Right renal cortex interstitium (tissue), 3 donors: ENCODE measurements at regions not wholly inside any gene's neighbourhood (a gene's known extent, or its start where the extent isn't known, plus 50 kb on each side); places are given as distances from the start of the nearest gene placed in this dataset.
"Not testable (repeated sequence)": the region's sequence is repeated elsewhere in the genome, so short reads cannot be mapped to it uniquely, and the experiment has no call there.

ENCODE experiments used
- DNase-seq, 3 donors: peaks; one replicate each; pipeline ENCODE4 v3.0.0-alpha.2; 2013; ENCODE audit warnings: low read depth in 3 of 3, low spot score in 2 of 3

DNA sequence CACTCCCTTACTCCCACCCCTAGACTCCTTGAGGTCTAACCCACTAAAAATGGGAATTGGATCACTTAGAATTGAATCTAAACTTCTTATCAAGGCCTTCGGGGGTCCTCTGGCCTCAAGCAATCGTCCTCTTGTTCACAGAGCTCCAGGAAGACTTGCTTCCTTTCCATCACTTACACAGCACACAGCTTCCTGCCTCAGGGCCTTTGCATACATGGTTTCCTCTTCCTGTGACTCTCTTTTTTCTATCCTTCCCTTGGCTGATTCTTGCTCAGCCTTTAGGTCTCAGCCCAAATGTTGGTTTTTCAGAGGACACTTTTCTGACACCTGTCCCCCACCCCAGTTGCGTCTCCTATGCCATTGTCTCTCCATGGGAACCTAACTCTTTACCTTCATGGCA is 50.0 kb upstream of the ALDH1B1 start:
- no peak for DNase-seq

DNA sequence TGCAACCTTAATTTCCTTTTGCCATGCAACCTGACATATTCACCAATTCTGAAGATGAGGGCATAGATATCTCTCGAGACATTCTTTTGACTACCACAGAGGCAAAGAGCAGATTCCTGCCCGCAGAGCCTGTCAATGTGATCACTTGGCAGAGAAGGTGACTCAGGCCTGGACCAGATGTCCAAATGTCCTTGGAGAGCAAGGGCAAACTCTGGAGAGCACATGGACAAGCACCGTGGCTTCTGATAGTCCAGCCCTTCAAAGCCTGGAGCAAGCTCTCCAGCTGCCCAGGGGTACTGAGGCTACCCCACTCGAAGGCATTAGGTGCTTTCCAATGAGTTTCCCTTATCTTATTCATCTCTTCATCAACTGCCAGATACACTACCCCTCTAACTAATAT is 50.4 kb upstream of the ALDH1B1 start:
- no peak for DNase-seq

- DNase-seq: no peak
Observed at GRCh38 chr9:38339496-38339895, 53.0 kb upstream of the ALDH1B1 start.

DNA sequence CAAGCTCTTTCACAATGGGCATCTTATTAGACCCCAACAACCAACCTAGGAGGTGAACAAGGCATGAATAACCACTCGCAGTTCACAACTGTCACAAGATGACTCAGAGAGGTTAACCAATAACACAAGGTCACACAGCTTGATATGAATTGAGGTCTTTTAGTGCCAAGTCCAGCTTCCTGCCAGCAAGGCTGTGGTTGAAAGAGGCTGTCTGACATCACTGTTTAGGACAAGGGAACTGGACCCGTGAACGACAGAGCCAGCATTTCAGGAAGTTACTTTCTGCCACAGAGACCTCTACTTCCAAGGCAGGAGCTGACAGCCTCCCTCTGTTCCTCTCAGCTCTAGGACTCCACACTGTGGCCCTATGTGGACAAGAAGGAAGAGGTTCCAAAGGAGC is 53.4 kb upstream of the ALDH1B1 start:
- DNase-seq: no peak

DNA sequence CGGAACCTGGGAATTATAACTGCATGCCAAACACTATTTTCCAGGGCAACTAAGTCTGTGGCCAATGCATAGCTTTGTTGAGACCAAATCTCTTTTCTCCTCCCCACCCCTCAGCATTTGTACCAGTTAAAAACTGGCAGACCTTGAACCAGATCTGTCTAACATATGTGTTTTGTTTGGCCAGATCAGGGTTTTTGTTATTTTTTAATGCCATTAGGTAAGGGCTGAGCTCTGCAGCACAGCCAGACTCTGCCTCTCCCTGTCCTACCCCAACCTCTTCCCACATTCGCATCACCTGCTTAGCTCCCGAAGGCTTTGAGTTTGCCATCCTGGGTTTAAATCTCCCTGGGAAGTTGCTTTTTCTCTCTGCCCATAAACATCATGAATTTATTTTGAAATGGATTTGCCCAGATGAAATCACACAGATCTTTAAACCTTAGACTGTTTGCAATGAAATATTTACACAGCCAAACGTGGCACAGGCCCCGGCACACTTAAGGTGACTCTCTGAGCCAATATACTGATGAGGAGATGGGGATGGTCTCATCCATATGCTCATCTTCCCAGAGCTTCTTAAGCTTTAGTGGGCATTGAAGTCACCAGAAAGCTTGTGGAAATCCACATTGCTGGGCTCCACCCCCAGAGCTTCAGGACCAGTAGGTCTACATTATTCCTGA is 54.0 kb upstream of the ALDH1B1 start:
- no peak for DNase-seq

DNA sequence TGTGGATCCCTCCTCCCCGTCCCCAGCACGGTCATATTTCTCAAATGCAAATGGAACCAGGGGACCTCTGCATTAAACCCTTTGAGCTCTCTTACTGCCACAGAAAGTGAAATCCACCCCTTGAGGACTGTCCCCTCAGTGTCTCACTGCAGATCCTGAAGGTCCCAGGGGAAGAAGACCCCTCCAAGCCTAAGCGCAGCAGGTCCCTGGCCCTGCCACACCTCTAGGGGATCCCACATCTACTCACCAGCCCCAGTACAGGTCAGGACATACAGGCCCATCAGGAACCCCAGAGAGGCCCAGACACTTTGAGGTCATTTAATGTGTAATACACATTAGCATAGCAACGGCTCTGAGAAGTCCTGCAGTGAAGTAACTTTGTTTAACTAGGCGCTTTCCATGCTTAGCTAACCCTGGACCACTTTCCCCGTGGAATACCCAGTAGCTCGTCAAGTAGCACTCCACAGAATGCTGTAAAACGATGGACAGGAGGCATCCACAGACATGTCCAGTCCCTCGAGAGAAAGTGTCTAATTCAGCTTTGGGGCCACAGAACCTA is 54.7 kb upstream of the ALDH1B1 start:
- DNase-seq: no peak

GRCh38 chr9:38337181-38337580 is 55.3 kb upstream of the ALDH1B1 start:
- no peak for DNase-seq

DNA sequence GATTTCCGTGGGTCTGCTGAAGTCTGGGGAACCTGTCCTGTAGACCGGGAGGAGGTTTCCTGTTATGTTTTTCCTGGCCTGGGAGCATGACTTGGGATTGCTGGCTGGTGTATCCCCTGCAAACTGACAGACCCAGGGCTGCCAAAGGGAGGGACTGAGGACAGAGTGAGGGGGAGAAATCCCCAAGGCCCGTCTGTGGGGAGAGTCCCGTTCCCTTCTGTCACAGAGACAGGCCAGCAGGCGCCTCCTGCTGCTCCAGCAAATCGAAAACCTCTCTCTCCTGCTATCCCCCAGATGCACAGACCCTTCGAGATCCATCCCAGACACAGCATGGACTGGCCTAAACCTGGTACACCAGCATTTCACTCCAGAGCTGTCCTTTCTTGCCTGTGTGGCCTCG is 56.2 kb upstream of the ALDH1B1 start:
- DNase-seq: no peak

DNA sequence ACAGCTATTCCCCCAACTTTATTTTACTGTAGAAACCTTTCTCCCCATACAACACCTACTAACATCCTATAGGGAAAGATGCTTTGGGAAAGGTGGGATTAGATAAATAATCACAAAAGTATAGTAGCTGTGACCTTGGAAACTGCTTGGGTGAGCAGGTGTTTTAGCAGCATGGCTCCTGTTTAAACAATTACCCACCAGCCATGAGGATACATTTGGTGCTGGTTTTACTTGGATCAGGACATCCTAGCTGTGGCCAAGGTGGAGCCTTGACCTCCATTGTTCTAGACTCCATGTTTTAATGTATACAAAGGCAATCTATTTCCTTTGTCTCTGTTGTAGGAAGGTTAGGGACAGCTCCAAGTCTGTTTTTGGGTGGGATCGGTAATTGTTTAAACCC is 56.8 kb upstream of the ALDH1B1 start:
- DNase-seq: no peak

DNA sequence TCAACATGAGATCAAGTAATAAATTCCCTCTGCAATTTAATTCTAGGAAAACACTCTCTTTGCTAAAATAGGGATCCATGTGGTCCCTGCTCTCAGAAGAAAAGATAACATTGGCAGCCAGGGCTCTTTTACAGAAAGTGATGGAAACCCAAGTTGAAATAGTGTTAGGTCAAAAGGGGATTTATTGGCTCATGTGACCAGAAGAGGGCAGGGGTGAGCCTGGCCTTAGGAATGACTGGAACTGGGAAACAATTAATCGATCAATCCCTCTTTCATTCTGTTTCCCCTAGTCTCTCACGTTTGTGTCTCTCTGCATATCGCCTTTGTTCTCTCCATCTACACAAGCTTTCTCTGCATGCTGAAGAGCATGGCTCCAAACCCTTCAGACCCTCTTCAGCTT is 58.3 kb upstream of the ALDH1B1 start:
- no peak for DNase-seq

- no peak for DNase-seq
Observed at GRCh38 chr9:38333047-38333446, 59.5 kb upstream of the ALDH1B1 start.

GRCh38 chr9:38332625-38333024 is 59.9 kb upstream of the ALDH1B1 start:
- DNase-seq: no peak

- DNase-seq: no peak
Observed at GRCh38 chr9:38331141-38331540, 61.4 kb upstream of the ALDH1B1 start.

GRCh38 chr9:38329968-38330367 is 62.5 kb upstream of the ALDH1B1 start:
- no peak for DNase-seq

DNA sequence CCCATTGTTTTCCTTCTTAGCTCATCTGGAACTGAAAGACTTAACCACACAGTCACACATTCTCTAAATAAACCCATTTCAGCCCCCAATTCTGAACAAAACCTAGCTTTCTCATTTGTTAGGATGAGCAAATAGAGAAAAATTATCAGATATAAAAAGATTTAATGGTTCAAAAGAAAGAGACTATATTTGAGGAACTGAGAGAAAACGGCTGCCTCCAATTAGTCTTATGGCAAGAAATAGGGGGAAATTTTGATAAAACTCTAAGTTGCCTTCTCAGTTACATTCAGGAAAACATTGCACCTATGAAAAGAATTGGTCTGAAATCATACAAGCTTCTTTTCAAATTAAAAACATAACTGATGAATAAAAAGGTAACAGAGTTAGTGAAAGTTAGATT is 63.7 kb upstream of the ALDH1B1 start:
- no peak for DNase-seq

DNA sequence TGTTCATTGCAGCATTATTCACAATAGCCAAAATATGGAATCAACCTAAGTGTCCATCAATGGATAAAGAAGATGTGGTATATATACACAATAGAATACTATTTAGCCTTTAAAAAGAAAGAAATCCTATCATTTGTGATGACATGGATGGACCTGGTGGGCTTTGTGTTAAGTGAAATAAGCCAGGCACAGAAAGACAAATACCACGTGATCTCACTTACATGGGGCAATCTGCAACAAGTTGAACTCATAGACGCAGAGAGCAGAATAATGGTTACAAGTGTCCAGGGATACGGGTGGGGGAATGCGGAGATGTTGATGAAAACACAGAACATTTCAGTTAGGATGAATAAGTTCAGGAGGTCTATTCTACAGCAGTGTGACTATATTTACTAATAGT is 66.4 kb upstream of the ALDH1B1 start:
- no peak for DNase-seq

GRCh38 chr9:38324213-38324612 is 68.3 kb upstream of the ALDH1B1 start:
- DNase-seq: not testable (repeated sequence)

DNA sequence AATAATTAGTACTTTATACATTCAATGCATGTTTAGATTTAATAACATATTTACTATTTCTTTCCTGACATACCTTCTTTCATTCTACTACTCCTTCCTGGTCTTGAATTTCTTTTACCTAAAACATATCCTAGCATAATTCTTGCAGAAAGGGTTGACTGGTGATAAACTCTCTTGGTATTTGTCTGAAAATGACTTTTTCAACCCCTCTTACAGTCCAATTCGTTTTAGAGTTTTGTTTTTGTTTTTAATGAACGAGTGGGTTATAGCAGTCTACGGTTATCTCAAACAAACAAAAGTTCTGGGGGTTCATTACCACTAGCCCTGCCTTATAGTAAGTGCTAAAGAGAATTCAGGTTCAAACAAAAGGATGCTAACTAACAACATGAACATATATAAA is 69.6 kb upstream of the ALDH1B1 start:
- DNase-seq: no peak

DNA sequence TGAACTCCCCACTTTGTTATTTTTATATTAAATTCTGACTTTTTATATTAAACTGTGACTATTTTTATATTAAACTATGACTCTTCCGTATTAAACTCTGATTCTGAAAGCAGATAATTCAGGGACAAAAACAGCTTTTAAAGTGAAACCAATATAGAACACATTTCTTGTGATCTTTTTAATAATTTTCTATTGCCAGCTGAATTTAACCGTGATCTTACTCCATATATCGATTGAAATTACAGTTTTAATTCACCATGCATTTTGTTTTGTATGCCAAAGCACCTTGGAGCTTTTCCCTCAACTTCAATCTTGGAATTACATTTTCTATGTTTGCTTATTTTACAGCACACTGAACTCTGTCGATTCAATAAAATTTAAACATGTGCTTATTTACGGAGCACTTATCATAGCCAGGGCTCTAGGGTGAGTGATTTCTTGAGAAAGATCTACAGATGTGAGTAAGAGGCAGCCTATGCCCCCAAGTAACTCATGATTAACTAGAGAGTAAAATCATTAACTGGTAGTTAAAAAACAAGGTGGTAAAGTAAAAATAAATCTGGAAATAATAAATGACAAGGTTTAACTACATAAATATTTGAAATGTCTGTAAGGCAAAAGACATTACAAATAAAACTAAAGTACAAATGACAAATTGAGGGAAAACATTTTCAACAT is 72.9 kb upstream of the ALDH1B1 start:
- no peak for DNase-seq

DNA sequence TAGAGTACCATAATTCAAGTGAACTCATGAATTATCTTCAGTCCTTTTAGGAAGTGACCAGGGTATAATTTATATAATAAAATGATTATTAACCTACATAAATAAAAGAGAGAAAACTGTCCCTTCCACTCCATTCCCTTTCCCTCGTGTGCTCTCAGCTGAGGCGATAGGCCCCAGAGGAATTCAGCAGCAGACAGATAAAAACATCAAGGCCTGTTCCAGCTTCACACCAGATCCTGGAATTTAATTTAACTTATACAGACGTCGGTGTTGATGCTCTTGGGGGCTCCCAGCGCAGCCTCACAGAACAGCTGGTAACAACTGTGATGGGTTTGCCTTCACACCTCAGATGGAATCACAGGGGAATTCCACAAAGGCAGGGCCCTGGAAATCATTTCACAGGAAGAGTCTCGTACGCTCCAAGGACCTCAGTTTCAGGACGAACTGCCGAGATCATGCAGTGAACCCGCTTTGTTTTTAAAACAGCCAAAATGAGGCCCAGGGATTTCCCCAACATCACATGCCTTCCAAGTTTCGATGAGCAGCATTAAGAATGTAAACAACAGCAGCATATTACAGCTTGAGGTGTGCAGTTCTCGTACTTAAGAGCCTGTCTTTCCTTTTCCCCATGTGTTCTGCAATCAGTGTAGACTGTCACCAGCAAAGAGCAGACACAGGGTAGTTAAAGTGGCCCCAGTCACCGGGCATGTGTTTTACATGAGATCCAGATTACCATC is 73.6 kb upstream of the ALDH1B1 start:
- no peak for DNase-seq

DNA sequence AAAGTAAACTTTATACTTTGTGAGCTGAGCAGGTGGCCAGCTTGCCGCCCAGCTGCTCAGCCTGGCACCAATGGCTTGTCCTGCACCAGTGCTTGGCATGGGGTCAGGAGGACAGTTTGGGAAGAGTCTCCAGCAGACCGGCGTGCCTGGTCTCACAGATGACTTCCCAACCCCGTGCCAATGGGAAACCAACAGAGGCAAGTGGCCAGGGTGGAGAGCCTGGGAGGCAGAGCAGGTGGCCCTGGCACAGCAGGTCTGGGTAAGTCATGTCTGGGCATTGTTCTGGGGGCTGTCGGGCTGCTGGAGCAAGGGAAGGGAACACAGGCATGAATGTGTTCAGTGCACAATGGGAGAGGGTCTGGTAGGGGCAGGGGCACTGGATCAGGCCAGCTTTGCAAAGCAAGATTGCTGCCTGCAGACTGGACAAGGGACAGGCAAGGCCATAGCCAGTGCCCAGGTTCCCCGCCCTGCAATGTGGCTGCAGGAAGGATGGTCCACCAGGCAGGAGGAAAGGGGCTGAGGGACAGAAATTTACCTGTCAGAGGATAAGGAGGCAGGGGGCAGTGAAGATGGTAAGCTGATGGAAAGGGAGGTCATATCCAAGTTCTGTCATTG is 76.2 kb upstream of the ALDH1B1 start:
- DNase-seq: no peak
